Astrocyte of the spinal cord (primary cell): ENCODE measurements at regions not wholly inside any gene's neighbourhood (a gene's known extent, or its start where the extent isn't known, plus 50 kb on each side); places are given as distances from the start of the nearest gene placed in this dataset.

ENCODE experiments used
- DNase-seq: peaks from one replicate; pipeline ENCODE4 v3.0.0; 2011; ENCODE audit warnings: low read depth, low spot score
- H3K4me3 ChIP-seq: 2 replicates; pipeline ENCODE4 v1.5.1; 2011; ENCODE audit warnings: low read depth, mild to moderate bottlenecking, low read length, moderate library complexity
- CTCF ChIP-seq: IDR thresholded peaks from 2 replicates; pipeline ENCODE4 v1.5.1; 2012; ENCODE audit warnings: low read depth, mild to moderate bottlenecking, low read length, inconsistent platforms
- in situ Hi-C: cut with HindIII; loops from 2 replicates; pipeline ENCODE4 v1.10.0; 2017; ENCODE audit warnings: low sequenced_read_pairs

GRCh38 chr22:47588578-47588960 is 826.1 kb downstream of the TBC1D22A start:
- H3K4me3 ChIP-seq: no peak overlapping the region
- no peak for TF ChIP-seq CTCF
- in situ Hi-C loops: no loop called here
- DNase-seq: no peak

GRCh38 chr22:47587861-47588577 is 825.6 kb downstream of the TBC1D22A start:
- no peak for TF ChIP-seq CTCF
- no peak for DNase-seq
- in situ Hi-C loops: no loop called here
- no peak overlapping the region for H3K4me3 ChIP-seq

- TF ChIP-seq CTCF: no peak
- in situ Hi-C loops: no loop called here
- no peak overlapping the region for H3K4me3 ChIP-seq
- DNase-seq: no peak
Measured at GRCh38 chr22:47587361-47587760, 824.9 kb downstream of the TBC1D22A start.

GRCh38 chr22:47586946-47587345 is 824.5 kb downstream of the TBC1D22A start:
- in situ Hi-C loops: no loop called here
- no peak for DNase-seq
- no peak for TF ChIP-seq CTCF
- H3K4me3 ChIP-seq: no peak overlapping the region

- in situ Hi-C loops: no loop called here
- H3K4me3 ChIP-seq: no peak overlapping the region
- no peak for DNase-seq
- TF ChIP-seq CTCF: no peak
Measured at GRCh38 chr22:47586038-47586437, 823.6 kb downstream of the TBC1D22A start.

GRCh38 chr22:47583959-47584562 is 821.6 kb downstream of the TBC1D22A start:
- in situ Hi-C loops: no loop called here
- DNase-seq: peak; percentile 2
- TF ChIP-seq CTCF: no peak
- H3K4me3 ChIP-seq: no peak overlapping the region
